ENCODE measurements at regions not wholly inside any gene's neighbourhood (a gene's known extent, or its start where the extent isn't known, plus 50 kb on each side); places are given as distances from the start of the nearest gene placed in this dataset.
"Not testable (repeated sequence)": the region's sequence is repeated elsewhere in the genome, so short reads cannot be mapped to it uniquely, and the experiment has no call there.

GRCh38 chr4:99763635-99764101 lies 53.0 kb upstream of the DAPP1 start:
- DNase-seq: peak; percentile 85

- DNase-seq: no peak
Observed at GRCh38 chr4:99762728-99763127, 53.9 kb upstream of the DAPP1 start.

GRCh38 chr4:99759988-99760387 lies 56.6 kb upstream of the DAPP1 start:
- no peak for DNase-seq

GRCh38 chr4:99759346-99759984 lies 57.2 kb upstream of the DAPP1 start:
- no peak for DNase-seq

- peak; percentile 2 for DNase-seq
Observed at GRCh38 chr4:99755223-99755944, 61.2 kb upstream of the DAPP1 start.

- peak; percentile 1 for DNase-seq
Observed at GRCh38 chr4:99754756-99755155, 61.9 kb upstream of the DAPP1 start.

GRCh38 chr4:99753931-99754330 lies 62.7 kb upstream of the DAPP1 start:
- DNase-seq: no peak

GRCh38 chr4:99749445-99750391 lies 66.9 kb upstream of the DAPP1 start:
- no peak for DNase-seq

GRCh38 chr4:99746443-99746842 lies 70.2 kb upstream of the DAPP1 start:
- no peak for DNase-seq

- DNase-seq: no peak
Observed at GRCh38 chr4:99736846-99737245, 79.2 kb upstream of the C4orf54 start.

- no peak for DNase-seq
Observed at GRCh38 chr4:99735822-99736221, 78.2 kb upstream of the C4orf54 start.

GRCh38 chr4:99734583-99735322 lies 77.1 kb upstream of the C4orf54 start:
- no peak for DNase-seq

- DNase-seq: not testable (repeated sequence)
Observed at GRCh38 chr4:99733455-99733854, 75.8 kb upstream of the C4orf54 start.

GRCh38 chr4:99729186-99729585 lies 71.6 kb upstream of the C4orf54 start:
- DNase-seq: no peak

GRCh38 chr4:99724067-99724466 lies 66.4 kb upstream of the C4orf54 start:
- no peak for DNase-seq

- peak; percentile 34 for DNase-seq
Observed at GRCh38 chr4:99723612-99724011, 66.0 kb upstream of the C4orf54 start.

GRCh38 chr4:99722725-99723124 lies 65.1 kb upstream of the C4orf54 start:
- no peak for DNase-seq

- DNase-seq: no peak
Observed at GRCh38 chr4:99722006-99722405, 64.4 kb upstream of the C4orf54 start.

- DNase-seq: no peak
Observed at GRCh38 chr4:99720206-99720605, 62.6 kb upstream of the C4orf54 start.

GRCh38 chr4:99716996-99717395 lies 59.4 kb upstream of the C4orf54 start:
- DNase-seq: no peak

GRCh38 chr4:99715286-99715685 lies 57.7 kb upstream of the C4orf54 start:
- no peak for DNase-seq

- DNase-seq: no peak
Observed at GRCh38 chr4:99714179-99714578, 56.6 kb upstream of the C4orf54 start.

- DNase-seq: no peak
Observed at GRCh38 chr4:99712530-99712929, 54.9 kb upstream of the C4orf54 start.

Data from EL (cell line).